Parathyroid adenoma (tissue), 2 donors: ENCODE measurements at regions not wholly inside any gene's neighbourhood (a gene's known extent, or its start where the extent isn't known, plus 50 kb on each side); places are given as distances from the start of the nearest gene placed in this dataset.

Source experiments
- H2AFZ ChIP-seq: fragments of 300-600 bp; sonication (generic); one replicate; pipeline ENCODE4 v1.7.0; 2017; ENCODE audit warnings: antibody characterized with exemption, mild to moderate bottlenecking
- H3K27ac ChIP-seq: fragments of 300-600 bp; sonication (generic); one replicate; pipeline ENCODE4 v1.7.0; 2017
- H3K27me3 ChIP-seq: fragments of 300-600 bp; sonication (generic); one replicate; pipeline ENCODE4 v1.7.0; 2017; ENCODE audit warnings: low read length; ENCODE audit not compliant: control insufficient read depth, insufficient read depth
- H3K36me3 ChIP-seq: fragments of 300-600 bp; sonication (generic); one replicate; pipeline ENCODE4 v1.7.0; 2017; ENCODE audit warnings: low read length; ENCODE audit not compliant: control insufficient read depth, insufficient read depth
- H3K4me1 ChIP-seq: fragments of 300-600 bp; sonication (generic); one replicate; pipeline ENCODE4 v1.7.0; 2017; ENCODE audit warnings: control low read depth
- H3K4me2 ChIP-seq: fragments of 300-600 bp; sonication (generic); one replicate; pipeline ENCODE4 v1.7.0; 2017; ENCODE audit warnings: low read length
- H3K4me3 ChIP-seq: fragments of 300-600 bp; sonication (generic); one replicate; pipeline ENCODE4 v1.7.0; 2017; ENCODE audit warnings: low read depth, low read length
- H3K79me2 ChIP-seq: fragments of 300-600 bp; sonication (generic); one replicate; pipeline ENCODE4 v1.7.0; 2017; ENCODE audit warnings: control low read depth
- H3K9ac ChIP-seq: fragments of 300-600 bp; sonication (generic); one replicate; pipeline ENCODE4 v1.7.0; 2017; ENCODE audit warnings: mild to moderate bottlenecking
- H3K9me3 ChIP-seq: fragments of 300-600 bp; sonication (generic); one replicate; pipeline ENCODE4 v1.7.0; 2017; ENCODE audit warnings: low read length; ENCODE audit not compliant: control insufficient read depth
- TF ChIP-seq, protein P1 (sequence below): fragments of 300-600 bp; sonication (generic); IDR thresholded peaks from one replicate; pipeline ENCODE4 v1.7.0; 2017; ENCODE audit warnings: antibody characterized with exemption, mild to moderate bottlenecking
- donor health status: primary hyperparathyroidism.

GRCh38 chr20:24097506-24098245 is 109.1 kb upstream of the GGTLC1 start:
- no peak overlapping the region for H3K9ac ChIP-seq
- no peaks in the 10 kb centered on the region for H3K79me2 ChIP-seq
- no peak overlapping the region for H3K27ac ChIP-seq
- no peaks in the 10 kb centered on the region for H3K27me3 ChIP-seq
- no peak overlapping the region for H3K4me2 ChIP-seq
- no peaks in the 10 kb centered on the region for H3K9me3 ChIP-seq
- no peaks in the 10 kb centered on the region for H3K4me1 ChIP-seq
- TF ChIP-seq, protein P1, sequence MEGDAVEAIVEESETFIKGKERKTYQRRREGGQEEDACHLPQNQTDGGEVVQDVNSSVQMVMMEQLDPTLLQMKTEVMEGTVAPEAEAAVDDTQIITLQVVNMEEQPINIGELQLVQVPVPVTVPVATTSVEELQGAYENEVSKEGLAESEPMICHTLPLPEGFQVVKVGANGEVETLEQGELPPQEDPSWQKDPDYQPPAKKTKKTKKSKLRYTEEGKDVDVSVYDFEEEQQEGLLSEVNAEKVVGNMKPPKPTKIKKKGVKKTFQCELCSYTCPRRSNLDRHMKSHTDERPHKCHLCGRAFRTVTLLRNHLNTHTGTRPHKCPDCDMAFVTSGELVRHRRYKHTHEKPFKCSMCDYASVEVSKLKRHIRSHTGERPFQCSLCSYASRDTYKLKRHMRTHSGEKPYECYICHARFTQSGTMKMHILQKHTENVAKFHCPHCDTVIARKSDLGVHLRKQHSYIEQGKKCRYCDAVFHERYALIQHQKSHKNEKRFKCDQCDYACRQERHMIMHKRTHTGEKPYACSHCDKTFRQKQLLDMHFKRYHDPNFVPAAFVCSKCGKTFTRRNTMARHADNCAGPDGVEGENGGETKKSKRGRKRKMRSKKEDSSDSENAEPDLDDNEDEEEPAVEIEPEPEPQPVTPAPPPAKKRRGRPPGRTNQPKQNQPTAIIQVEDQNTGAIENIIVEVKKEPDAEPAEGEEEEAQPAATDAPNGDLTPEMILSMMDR = no peak
- H2AFZ ChIP-seq = no peak overlapping the region
- no peaks in the 10 kb centered on the region for H3K36me3 ChIP-seq
- no peak overlapping the region for H3K4me3 ChIP-seq

- Histone ChIP-seq H3K36me3 (no peaks in the 10 kb centered on the region), H3K4me2 (no peak overlapping the region), H3K79me2 (no peaks in the 10 kb centered on the region), H2AFZ (no peak overlapping the region), H3K27me3 (no peaks in the 10 kb centered on the region), H3K4me1 (no peaks in the 10 kb centered on the region), H3K9ac (no peak overlapping the region), H3K27ac (no peak overlapping the region), H3K4me3 (no peak overlapping the region), H3K9me3 (no peaks in the 10 kb centered on the region)
- TF ChIP-seq, protein P1 = no peak
Observed at GRCh38 chr20:24096864-24097450, 108.4 kb upstream of the GGTLC1 start.

DNA sequence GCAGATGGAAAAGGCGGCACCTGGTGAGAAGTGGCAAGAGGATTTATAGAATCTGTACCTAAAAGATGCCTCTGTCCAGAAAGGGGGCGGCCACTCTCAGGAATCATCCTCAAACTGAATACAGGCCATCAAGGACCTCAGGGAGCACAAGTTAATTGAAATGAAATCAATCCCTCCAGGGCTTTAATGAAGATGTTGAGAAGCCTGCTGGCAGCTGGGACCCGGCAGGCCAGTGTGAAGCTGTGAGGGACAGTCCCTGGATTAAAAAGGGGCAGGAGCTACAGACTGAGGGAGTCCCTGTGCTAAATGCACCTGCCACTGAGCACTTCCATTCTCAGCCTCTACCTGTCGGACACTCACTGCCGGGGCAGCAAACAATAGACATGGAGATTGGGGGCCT is 107.7 kb upstream of the GGTLC1 start:
- Histone ChIP-seq H2AFZ (no peak overlapping the region), H3K4me1 (no peaks in the 10 kb centered on the region), H3K27me3 (no peaks in the 10 kb centered on the region), H3K79me2 (no peaks in the 10 kb centered on the region), H3K9me3 (no peaks in the 10 kb centered on the region), H3K36me3 (no peaks in the 10 kb centered on the region), H3K4me2 (no peak overlapping the region), H3K4me3 (no peak overlapping the region), H3K27ac (no peak overlapping the region), H3K9ac (no peak overlapping the region)
- TF ChIP-seq, protein P1 = no peak

DNA sequence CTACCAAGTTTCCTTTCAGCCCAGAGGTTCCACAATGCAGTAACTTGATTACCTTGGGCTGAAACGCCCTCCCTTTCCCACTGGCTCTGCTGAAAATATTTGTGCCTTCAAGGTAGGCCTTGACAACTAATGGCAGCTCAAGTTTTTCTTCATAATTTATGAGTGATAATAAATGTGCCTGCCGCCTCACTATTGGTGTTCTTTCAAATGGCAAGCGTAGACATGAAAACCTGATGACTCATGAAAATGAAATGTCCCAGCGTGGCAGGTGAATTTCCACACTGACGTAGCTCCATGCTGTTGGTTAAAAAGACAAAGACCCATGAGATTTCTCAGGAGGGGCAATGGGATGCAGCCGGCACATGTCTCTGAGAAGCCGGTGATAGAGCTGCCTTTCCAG is 107.2 kb upstream of the GGTLC1 start:
- H2AFZ ChIP-seq = no peak overlapping the region
- TF ChIP-seq, protein P1 = no peak

GRCh38 chr20:24095303-24095702 is 106.7 kb upstream of the GGTLC1 start:
- Histone ChIP-seq H2AFZ (no peak overlapping the region), H3K27me3 (no peaks in the 10 kb centered on the region), H3K79me2 (no peaks in the 10 kb centered on the region), H3K4me3 (no peak overlapping the region), H3K4me2 (no peak overlapping the region), H3K4me1 (no peaks in the 10 kb centered on the region), H3K9me3 (no peaks in the 10 kb centered on the region), H3K36me3 (no peaks in the 10 kb centered on the region), H3K27ac (no peak overlapping the region), H3K9ac (no peak overlapping the region)
- TF ChIP-seq, protein P1 = no peak

More for the DNA sequence above, 107.2 kb upstream of the GGTLC1 start:
- H3K4me2 ChIP-seq = no peak overlapping the region
- no peaks in the 10 kb centered on the region for H3K4me1 ChIP-seq
- no peaks in the 10 kb centered on the region for H3K9me3 ChIP-seq
- H3K4me3 ChIP-seq = no peak overlapping the region
- no peak overlapping the region for H3K27ac ChIP-seq
- no peak overlapping the region for H3K9ac ChIP-seq
- H3K79me2 ChIP-seq = no peaks in the 10 kb centered on the region
- H3K36me3 ChIP-seq = no peaks in the 10 kb centered on the region
- H3K27me3 ChIP-seq = no peaks in the 10 kb centered on the region
